LNCAP (cell line): ENCODE measurements at regions not wholly inside any gene's neighbourhood (a gene's known extent, or its start where the extent isn't known, plus 50 kb on each side); places are given as distances from the start of the nearest gene placed in this dataset.

Source experiments
- CTCF ChIP-seq: fragments of 450-650 bp; IDR thresholded peaks from 2 replicates; pipeline ENCODE4 v1.5.1; 2017; ENCODE audit warnings: mild to moderate bottlenecking

GRCh38 chr3:106299300-106300098 lies 430.7 kb upstream of the CBLB start:
- no peak for TF ChIP-seq CTCF

GRCh38 chr3:106302451-106303221 lies 433.8 kb upstream of the CBLB start:
- TF ChIP-seq CTCF = no peak

- no peak for TF ChIP-seq CTCF
Measured at GRCh38 chr3:106303766-106304165, 435.0 kb upstream of the CBLB start.

- no peak for TF ChIP-seq CTCF
Measured at GRCh38 chr3:106305127-106305526, 436.3 kb upstream of the CBLB start.

GRCh38 chr3:106305882-106306435 lies 437.1 kb upstream of the CBLB start:
- TF ChIP-seq CTCF = no peak

GRCh38 chr3:106309274-106309673 lies 440.5 kb upstream of the CBLB start:
- TF ChIP-seq CTCF = no peak

- TF ChIP-seq CTCF = no peak
Measured at GRCh38 chr3:106317141-106318055, 448.6 kb upstream of the CBLB start.
